Nephron (organoid): ENCODE measurements at regions not wholly inside any gene's neighbourhood (a gene's known extent, or its start where the extent isn't known, plus 50 kb on each side); places are given as distances from the start of the nearest gene placed in this dataset.

Experiments
- H3K27ac Mint-ChIP-seq, 3 experiments: 2 replicates each; pipeline ENCODE4 v1.8.0; 2020; ENCODE audit warnings: mixed read lengths in 3 of 3, mild to moderate bottlenecking in 2 of 3, moderate library complexity in 1 of 3
- H3K27me3 Mint-ChIP-seq: 2 replicates; pipeline ENCODE4 v1.8.0; 2021; ENCODE audit warnings: low read depth, mild to moderate bottlenecking, moderate library complexity, mixed read lengths
- H3K36me3 Mint-ChIP-seq: 2 replicates; pipeline ENCODE4 v1.8.0; 2020; ENCODE audit warnings: low read depth, mixed read lengths
- H3K4me1 Mint-ChIP-seq: 2 replicates; pipeline ENCODE4 v1.8.0; 2020; ENCODE audit warnings: mixed read lengths
- H3K4me3 Mint-ChIP-seq, 3 experiments: 2 replicates each; pipeline ENCODE4 v1.8.0; 2020; ENCODE audit warnings: mild to moderate bottlenecking in 3 of 3, mixed read lengths in 3 of 3, moderate library complexity in 2 of 3
- H3K9me3 Mint-ChIP-seq: 2 replicates; pipeline ENCODE4 v1.8.0; 2020; ENCODE audit warnings: mixed read lengths
- CTCF ChIP-seq, 3 experiments: fragments of 200-600 bp; sonication (generic); IDR thresholded peaks; one replicate each; pipeline ENCODE4 v1.5.0; 2021; ENCODE audit warnings: antibody characterized with exemption in 3 of 3; ENCODE audit not compliant: unreplicated experiment in 3 of 3

- H3K27me3 Mint-ChIP-seq, result no peaks in the 10 kb centered on the region
- no peaks in the 10 kb centered on the region for H3K36me3 Mint-ChIP-seq
- H3K27ac Mint-ChIP-seq, result no peak overlapping the region
- H3K4me3 Mint-ChIP-seq, result no peak overlapping the region
- H3K4me1 Mint-ChIP-seq, result peaks cover 20% of the 10 kb centered on the region
- TF ChIP-seq CTCF (IDR thresholded peaks at IDR 0.05; ENCODE audit: unreplicated experiment in 3 of 3), result no peak
- peaks cover 2% of the 10 kb centered on the region for H3K9me3 Mint-ChIP-seq
Measured at GRCh38 chr6:14699803-14700601, 545.9 kb upstream of the JARID2 start.

GRCh38 chr6:14701946-14702345 lies 543.9 kb upstream of the JARID2 start:
- no peak overlapping the region for H3K27ac Mint-ChIP-seq
- H3K4me1 Mint-ChIP-seq, result peaks cover 28% of the 10 kb centered on the region
- H3K27me3 Mint-ChIP-seq, result no peaks in the 10 kb centered on the region
- no peak overlapping the region for H3K4me3 Mint-ChIP-seq
- TF ChIP-seq CTCF (IDR thresholded peaks at IDR 0.05; ENCODE audit: unreplicated experiment in 3 of 3), result no peak
- H3K36me3 Mint-ChIP-seq, result no peaks in the 10 kb centered on the region
- H3K9me3 Mint-ChIP-seq, result peaks cover 2% of the 10 kb centered on the region

GRCh38 chr6:14702678-14703077 lies 543.2 kb upstream of the JARID2 start:
- Mint-ChIP-seq H3K36me3 (no peaks in the 10 kb centered on the region), H3K4me3 (no peak overlapping the region), H3K27ac (no peak overlapping the region), H3K9me3 (peaks cover 2% of the 10 kb centered on the region), H3K27me3 (no peaks in the 10 kb centered on the region), H3K4me1 (peaks cover 35% of the 10 kb centered on the region)
- no peak for TF ChIP-seq CTCF (IDR thresholded peaks at IDR 0.05; ENCODE audit: unreplicated experiment in 3 of 3)

- TF ChIP-seq CTCF (IDR thresholded peaks at IDR 0.05; ENCODE audit: unreplicated experiment in 3 of 3), result no peak
- Mint-ChIP-seq H3K9me3 (peaks cover 2% of the 10 kb centered on the region), H3K27ac (no peak overlapping the region), H3K27me3 (no peaks in the 10 kb centered on the region), H3K4me3 (no peak overlapping the region), H3K4me1 (peaks cover 42% of the 10 kb centered on the region), H3K36me3 (no peaks in the 10 kb centered on the region)
Measured at GRCh38 chr6:14703586-14703985, 542.3 kb upstream of the JARID2 start.

GRCh38 chr6:14704383-14705271 lies 541.2 kb upstream of the JARID2 start:
- Mint-ChIP-seq H3K27ac (peak overlapping the region in 1 of 3 experiments; percentile 30), H3K4me3 (no peak overlapping the region), H3K9me3 (peaks cover 2% of the 10 kb centered on the region), H3K36me3 (no peaks in the 10 kb centered on the region), H3K27me3 (no peaks in the 10 kb centered on the region), H3K4me1 (peaks cover 42% of the 10 kb centered on the region)
- TF ChIP-seq CTCF (IDR thresholded peaks at IDR 0.05; ENCODE audit: unreplicated experiment in 3 of 3), result no peak
